ENCODE measurements at regions not wholly inside any gene's neighbourhood (a gene's known extent, or its start where the extent isn't known, plus 50 kb on each side); places are given as distances from the start of the nearest gene placed in this dataset.

GRCh38 chr17:71237903-71238538, 882.8 kb upstream of the SOX9 start:
- intact Hi-C loops (cut with micrococcal nuclease): no loop called here

- intact Hi-C loops (cut with micrococcal nuclease): no loop called here
Observed at GRCh38 chr17:71247441-71248015, 873.3 kb upstream of the SOX9 start.

- intact Hi-C loops (cut with micrococcal nuclease): no loop called here
Observed at GRCh38 chr17:71251276-71251675, 869.5 kb upstream of the SOX9 start.

GRCh38 chr17:71251951-71252350, 868.9 kb upstream of the SOX9 start:
- intact Hi-C loops (cut with micrococcal nuclease): no loop called here

- intact Hi-C loops (cut with micrococcal nuclease): no loop called here
Observed at GRCh38 chr17:71252436-71252835, 868.4 kb upstream of the SOX9 start.

- intact Hi-C loops (cut with micrococcal nuclease): no loop called here
Observed at GRCh38 chr17:71257096-71257495, 863.7 kb upstream of the SOX9 start.

- intact Hi-C loops (cut with micrococcal nuclease): no loop called here
Observed at GRCh38 chr17:71260366-71260940, 860.4 kb upstream of the SOX9 start.

GRCh38 chr17:71262586-71262985, 858.2 kb upstream of the SOX9 start:
- intact Hi-C loops (cut with micrococcal nuclease): no loop called here

- intact Hi-C loops (cut with micrococcal nuclease): no loop called here
Observed at GRCh38 chr17:71267668-71268067, 853.2 kb upstream of the SOX9 start.

- intact Hi-C loops (cut with micrococcal nuclease): no loop called here
Observed at GRCh38 chr17:71269201-71269600, 851.6 kb upstream of the SOX9 start.

GRCh38 chr17:71273441-71273840, 847.4 kb upstream of the SOX9 start:
- intact Hi-C loops (cut with micrococcal nuclease): no loop called here

- intact Hi-C loops (cut with micrococcal nuclease): no loop called here
Observed at GRCh38 chr17:71276079-71276478, 844.7 kb upstream of the SOX9 start.

GRCh38 chr17:71283486-71283885, 837.3 kb upstream of the SOX9 start:
- intact Hi-C loops (cut with micrococcal nuclease): no loop called here

- intact Hi-C loops (cut with micrococcal nuclease): no loop called here
Observed at GRCh38 chr17:71284032-71284755, 836.6 kb upstream of the SOX9 start.

GRCh38 chr17:71286625-71287024, 834.2 kb upstream of the SOX9 start:
- intact Hi-C loops (cut with micrococcal nuclease): no loop called here

GRCh38 chr17:71287071-71287823, 833.6 kb upstream of the SOX9 start:
- intact Hi-C loops (cut with micrococcal nuclease): no loop called here

- intact Hi-C loops (cut with micrococcal nuclease): no loop called here
Observed at GRCh38 chr17:71292006-71292405, 828.8 kb upstream of the SOX9 start.

GRCh38 chr17:71296005-71296404, 824.8 kb upstream of the SOX9 start:
- intact Hi-C loops (cut with micrococcal nuclease): no loop called here

GRCh38 chr17:71301063-71301462, 819.8 kb upstream of the SOX9 start:
- intact Hi-C loops (cut with micrococcal nuclease): no loop called here

GRCh38 chr17:71302721-71303549, 817.9 kb upstream of the SOX9 start:
- intact Hi-C loops (cut with micrococcal nuclease): no loop called here
